ENCODE measurements at regions not wholly inside any gene's neighbourhood (a gene's known extent, or its start where the extent isn't known, plus 50 kb on each side); places are given as distances from the start of the nearest gene placed in this dataset.

GRCh38 chr3:124401843-124402242 is 328.4 kb upstream of the UMPS start:
- TF ChIP-seq CTCF (conservative IDR thresholded peaks at IDR 0.05; ENCODE audit: low read length) (no peak), EZH2phosphoT487 (IDR thresholded peaks at IDR 0.05; ENCODE audit: borderline replicate concordance) (no peak)

Data from Loucy (cell line).